GM21447 (cell line): ENCODE measurements at regions not wholly inside any gene's neighbourhood (a gene's known extent, or its start where the extent isn't known, plus 50 kb on each side); places are given as distances from the start of the nearest gene placed in this dataset.

Experiments
- ATAC-seq: cut with Tn5 transposase; IDR thresholded peaks from one replicate; pipeline ENCODE4 v1.9.1; 2021; ENCODE audit not compliant: unreplicated experiment

- no peak for ATAC-seq
Observed at GRCh38 chrX:78493180-78493579, 165.8 kb upstream of the CYSLTR1 start.

GRCh38 chrX:78476701-78477100, 149.3 kb upstream of the CYSLTR1 start:
- no peak for ATAC-seq

GRCh38 chrX:78456909-78457308, 129.5 kb upstream of the CYSLTR1 start:
- no peak for ATAC-seq

GRCh38 chrX:78455901-78456300, 128.5 kb upstream of the CYSLTR1 start:
- ATAC-seq: no peak

GRCh38 chrX:78452356-78452755, 124.9 kb upstream of the CYSLTR1 start:
- ATAC-seq: no peak

- no peak for ATAC-seq
Observed at GRCh38 chrX:78437621-78438020, 110.2 kb upstream of the CYSLTR1 start.

GRCh38 chrX:78429172-78429571, 101.8 kb upstream of the CYSLTR1 start:
- ATAC-seq: no peak

- ATAC-seq: no peak
Observed at GRCh38 chrX:78388663-78389062, 61.3 kb upstream of the CYSLTR1 start.

- ATAC-seq: no peak
Observed at GRCh38 chrX:78387364-78387763, 60.0 kb upstream of the CYSLTR1 start.

GRCh38 chrX:78384486-78384885, 57.1 kb upstream of the CYSLTR1 start:
- ATAC-seq: no peak

GRCh38 chrX:78383594-78383993, 56.2 kb upstream of the CYSLTR1 start:
- no peak for ATAC-seq

- ATAC-seq: no peak
Observed at GRCh38 chrX:78378476-78379115, 51.2 kb upstream of the CYSLTR1 start.
